ENCODE measurements at regions not wholly inside any gene's neighbourhood (a gene's known extent, or its start where the extent isn't known, plus 50 kb on each side); places are given as distances from the start of the nearest gene placed in this dataset.
"Not testable (repeated sequence)": the region's sequence is repeated elsewhere in the genome, so short reads cannot be mapped to it uniquely, and the experiment has no call there.

DNA sequence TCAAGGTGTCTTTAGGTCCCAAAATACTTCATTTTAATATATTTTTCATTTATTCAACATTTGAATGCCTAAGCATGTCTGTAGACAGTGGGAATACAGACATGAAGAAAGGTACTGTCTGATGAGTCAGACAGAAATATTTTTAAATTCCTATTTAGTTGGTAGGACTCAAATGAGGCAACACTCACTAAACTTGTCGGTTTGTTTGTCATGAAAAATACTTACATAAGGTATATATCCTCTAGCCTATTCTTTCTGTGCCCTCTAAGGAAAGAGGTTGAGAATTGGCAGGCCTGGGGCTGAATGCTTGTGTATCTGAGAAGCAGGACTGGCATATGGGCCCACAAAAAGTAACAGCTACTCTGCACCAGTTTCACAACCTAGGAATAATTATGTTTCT is 423.6 kb upstream of the MDFIC2 start:
- DNase-seq, result no peak

DNA sequence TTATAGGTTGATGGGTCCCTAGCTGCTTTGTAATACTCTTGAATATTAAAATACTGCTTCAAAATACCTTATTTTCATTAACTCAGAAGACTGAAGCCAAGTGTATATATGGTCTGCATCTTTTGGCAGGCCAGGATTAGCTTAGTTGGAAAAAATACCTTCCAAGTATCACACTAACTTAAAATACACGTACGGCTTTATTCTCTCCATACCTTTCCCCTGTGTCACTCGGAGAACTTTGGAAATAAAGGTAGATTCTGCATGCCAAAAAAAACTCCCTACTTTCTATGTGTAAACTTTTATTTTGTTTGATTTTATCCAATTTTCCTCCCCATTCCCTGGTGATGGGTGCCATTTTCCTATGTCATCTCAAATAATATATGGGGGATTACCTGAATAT is 422.3 kb upstream of the MDFIC2 start:
- no peak for DNase-seq

DNA sequence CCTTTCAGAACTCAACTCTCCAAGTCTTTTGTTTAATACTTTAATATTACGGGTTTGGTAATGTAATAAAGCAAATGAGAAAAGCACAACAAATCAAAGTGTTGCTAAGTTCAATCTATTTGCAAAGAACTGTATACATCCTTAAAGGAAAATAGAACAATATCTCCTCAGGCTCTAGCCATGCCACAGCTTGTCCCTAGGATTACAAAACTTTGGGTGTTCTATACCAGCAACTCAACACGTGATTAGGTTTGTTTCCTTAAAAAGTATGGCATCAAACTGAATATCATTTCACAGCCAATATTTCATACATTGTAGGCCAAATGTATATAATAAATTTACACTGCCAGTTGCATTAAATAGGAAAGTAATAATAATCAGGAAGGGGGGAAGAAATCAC is 418.6 kb upstream of the MDFIC2 start:
- DNase-seq, result no peak

DNA sequence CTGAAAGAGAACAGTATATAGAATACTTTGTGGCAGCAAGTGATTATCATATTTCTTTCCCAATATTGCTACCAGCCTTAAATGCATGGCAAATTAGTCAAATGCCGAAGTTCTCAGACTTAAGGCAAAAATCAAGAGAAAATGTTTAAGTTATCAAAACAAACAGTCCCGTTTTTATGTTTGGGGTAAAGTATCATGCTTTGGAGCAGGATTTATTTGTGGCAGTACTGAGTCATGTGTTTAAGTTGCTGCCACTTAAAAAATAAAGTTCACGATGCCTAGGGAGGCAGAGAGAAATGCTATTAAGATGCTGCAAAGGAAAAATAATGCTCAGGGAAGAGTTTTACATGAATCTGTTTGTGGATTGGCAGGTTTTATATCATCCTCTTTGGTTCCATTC is 417.4 kb upstream of the MDFIC2 start:
- no peak for DNase-seq

DNA sequence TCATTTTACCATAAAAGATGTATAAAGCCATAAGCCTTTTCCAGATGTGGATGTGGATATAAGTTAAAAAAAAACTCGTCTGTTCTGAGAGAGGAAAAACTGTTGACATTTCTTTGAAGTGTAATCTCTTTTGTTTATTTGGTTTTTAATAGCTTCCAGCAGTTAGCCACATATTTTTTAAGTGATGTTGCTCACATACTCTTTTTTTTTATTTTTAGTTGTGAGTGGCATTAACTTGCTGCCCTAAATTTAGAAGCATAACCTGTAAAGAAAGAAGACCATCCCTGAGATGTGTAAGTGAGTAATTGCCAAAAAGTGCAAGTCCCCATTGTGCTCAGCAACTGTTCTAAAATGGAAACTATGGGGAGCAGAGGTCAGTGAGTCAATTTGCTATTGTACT is 415.9 kb upstream of the MDFIC2 start:
- no peak for DNase-seq

DNA sequence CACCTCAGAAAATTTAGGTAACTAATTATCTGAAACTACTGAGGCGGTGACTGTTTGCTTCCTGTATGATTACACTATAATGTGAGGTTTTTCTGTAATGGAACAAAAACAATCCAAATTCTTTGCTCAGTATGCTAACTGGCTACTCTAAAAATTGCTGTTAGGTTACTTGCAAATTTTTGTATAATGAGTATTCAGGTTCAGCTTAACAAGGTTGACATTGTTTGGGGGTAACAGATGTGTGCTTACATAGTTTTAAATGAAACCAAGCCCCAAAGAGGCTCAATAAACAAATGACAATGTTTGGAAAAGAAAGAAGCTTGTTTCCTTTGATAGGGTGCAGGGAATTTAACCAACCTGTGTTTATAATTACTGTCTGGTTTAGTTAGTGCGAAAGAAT is 414.5 kb upstream of the MDFIC2 start:
- no peak for DNase-seq

DNA sequence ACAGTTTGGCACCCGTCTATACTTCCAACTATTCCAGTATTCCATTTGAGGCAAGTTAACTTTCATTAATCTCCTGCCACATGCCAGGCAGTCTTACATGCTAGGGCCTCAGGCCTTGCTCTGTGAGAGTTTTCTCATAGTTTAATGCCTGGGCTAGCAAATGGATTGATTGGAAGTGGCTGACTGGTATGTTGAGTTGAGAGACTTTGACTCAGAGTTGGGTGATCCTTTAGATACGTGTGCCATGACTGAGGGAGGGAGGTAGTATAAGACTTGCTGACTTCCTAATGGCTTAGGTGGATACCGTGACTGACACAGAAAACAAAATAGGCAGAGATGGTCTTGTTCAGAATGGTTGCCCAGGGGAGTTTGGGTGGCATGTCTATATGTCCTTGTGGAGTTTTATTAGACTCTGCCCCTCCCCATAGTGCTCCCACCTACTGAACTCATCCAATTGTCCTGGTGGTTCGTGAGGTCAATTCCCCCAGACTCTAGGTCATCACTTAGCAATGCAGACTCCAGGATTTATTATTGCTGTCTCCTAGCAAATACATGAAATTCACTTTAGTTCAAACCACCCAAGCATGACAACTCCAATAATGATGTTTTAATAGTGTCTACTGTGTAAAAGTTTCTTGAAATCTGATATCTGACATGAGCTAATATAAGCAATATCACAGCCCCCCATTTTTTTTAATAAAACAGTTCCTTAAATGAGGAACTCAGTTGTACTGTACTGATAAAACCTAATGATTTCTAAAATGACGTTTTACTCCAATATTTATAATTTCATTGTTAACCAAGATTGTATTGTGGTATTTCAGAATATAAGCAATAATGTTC is 413.9 kb upstream of the MDFIC2 start:
- DNase-seq, result no peak

DNA sequence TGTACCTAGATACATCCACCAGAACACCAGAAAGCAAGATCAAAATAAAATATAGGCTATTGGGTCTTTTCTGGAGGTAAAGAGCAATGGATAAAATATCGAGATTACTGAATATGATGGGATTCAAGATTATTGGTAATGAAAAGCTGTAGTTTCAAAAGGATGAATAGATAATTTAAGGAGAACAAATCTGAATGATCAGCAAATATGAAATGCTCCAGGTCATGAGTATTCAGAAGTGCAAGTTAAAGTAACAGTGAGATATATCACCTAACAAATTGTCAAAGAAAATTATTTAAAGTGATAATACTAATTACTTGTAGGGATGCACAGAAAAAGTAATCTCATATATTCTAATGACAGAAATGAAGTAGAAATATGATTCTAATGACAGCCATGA is 409.6 kb upstream of the MDFIC2 start:
- DNase-seq, result no peak

DNA sequence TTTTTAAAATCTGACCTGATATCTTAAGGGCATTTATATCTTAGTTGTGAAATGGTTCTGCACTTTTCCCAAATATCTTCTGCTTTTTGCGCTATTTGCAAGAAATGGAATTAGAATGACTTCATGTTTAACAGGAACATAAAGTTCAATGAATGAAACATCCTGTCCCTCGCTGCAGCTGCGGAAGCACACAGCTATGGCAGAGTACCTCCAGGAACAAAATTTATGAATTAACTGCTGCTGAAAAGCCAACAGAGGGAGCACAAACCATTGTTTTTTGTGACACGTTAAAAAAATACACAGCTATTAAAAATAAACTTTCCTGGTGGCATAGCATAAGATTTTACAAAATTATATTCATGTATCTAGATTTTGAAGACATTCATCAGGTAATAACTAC is 404.4 kb upstream of the MDFIC2 start:
- no peak for DNase-seq

DNA sequence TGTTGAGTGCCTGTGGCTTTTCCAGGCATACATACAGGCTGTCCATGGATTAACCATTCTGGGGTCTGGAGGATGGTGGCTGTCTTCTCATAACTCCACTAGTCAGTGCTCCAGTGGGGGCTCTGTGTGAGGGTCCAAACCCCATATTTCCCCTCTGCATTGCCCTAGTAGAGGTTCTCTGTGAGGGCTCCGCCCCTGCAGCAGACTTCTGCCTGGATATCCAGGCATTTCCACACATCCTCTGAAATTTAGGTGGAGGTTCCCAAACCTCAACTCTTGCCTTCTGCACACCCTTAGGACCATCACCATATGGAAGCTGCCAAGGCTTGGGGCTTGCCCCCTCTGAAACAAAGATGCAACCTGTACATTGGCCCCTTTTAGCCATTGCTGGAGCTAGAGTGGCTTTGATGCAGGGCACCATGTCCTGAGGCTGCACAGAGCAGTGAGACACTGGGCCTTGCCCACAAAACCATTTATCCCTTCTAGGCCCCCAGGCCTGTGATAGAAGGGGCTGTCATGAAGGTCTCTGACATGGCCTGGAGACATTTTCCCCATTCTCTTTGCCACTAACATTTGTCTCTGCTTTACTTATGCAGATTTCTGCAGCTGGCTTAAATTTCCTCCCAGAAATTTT is 400.1 kb upstream of the MDFIC2 start:
- no peak for DNase-seq

DNA sequence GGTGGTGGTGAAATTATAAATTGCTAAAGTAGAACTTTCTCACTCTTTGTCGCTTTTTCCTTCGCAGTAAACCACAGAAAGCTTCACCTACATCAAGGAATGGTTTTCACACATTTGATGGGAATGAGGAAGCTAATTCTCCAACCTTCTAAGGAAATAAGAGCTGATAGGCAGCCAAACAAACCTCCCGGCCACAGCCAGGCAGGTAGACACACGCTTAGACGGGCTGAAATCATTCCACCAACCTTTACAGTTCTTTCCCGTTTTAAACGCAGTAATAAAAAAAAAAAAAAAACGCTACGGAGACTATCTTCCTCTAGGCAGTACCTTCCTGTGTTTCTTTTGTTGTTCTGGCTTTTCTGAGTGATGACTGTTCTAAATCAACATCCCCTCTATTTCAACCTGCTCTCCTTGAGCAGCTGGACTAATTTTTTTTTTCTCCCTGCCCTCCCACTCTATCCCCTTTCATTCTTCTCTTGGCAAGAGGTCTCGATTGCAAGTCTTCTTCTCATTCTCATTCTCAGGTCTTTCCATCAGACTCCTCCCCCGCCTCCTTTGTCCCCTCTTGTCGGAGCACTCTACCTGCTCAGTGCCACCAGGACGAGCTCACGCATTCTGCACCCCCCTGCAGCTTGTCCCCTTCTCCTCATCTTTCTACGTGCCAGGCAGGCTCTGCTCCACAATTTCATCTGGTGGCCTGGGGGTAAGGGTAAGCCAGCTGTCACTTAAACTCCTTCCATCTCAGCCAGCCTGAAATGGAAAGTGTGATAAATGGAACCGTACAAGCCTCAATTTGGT is 391.1 kb upstream of the MDFIC2 start:
- no peak for DNase-seq

DNA sequence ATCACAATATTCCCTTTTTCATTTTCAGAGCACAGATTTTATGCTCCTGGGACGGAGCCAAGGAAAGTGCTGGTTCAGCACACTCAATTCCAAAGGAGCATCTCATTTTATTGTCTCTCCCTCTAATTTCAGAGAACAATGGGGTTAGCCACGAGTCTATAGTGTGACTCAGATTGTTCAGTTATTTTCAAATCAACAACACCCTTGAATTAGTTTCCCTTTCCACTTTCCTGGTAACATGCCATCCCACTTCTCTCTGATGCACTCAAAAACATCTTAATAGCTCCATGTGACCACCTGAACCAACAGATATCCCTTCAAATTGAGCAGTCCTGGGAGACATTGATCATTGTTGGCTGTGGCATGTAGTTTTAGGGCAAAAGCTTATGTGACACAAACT is 389.7 kb upstream of the MDFIC2 start:
- DNase-seq, result no peak

DNA sequence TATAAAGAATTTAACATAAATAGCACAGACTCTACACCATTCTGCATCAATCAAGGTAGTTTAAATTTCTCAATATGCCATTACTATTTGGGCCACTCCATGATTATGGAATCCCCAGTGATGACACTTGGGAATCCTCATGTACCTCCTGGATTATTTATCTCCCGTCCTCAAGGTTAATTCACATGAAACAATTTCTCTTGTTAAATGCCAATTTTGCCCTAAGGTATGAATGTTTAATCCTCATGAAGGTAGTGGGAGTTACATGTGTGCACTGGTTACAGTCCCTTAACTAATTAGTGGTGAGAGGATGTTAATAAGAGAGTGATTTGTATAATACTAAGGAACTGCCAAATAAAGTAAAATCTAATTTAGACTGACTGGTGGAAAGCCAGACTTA is 372.3 kb upstream of the MDFIC2 start:
- no peak for DNase-seq

DNA sequence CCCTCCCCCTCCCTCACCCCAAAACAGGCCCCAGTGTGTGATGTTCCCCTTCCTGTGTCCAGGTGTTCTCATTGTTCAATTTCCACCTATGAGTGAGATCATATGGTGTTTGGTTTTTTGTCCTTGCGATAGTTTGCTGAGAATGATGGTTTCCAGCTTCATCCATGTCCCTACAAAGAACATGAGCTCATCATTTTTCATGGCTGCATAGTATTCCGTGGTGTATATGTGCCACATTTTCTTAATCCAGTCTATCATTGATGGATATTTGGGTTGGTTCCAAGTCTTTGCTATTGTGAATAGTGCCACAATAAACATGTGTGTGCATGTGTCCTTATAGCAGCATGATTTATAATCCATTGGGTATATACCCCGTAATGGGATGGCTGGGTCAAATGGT is 363.4 kb upstream of the MDFIC2 start:
- DNase-seq, result not testable (repeated sequence)

DNA sequence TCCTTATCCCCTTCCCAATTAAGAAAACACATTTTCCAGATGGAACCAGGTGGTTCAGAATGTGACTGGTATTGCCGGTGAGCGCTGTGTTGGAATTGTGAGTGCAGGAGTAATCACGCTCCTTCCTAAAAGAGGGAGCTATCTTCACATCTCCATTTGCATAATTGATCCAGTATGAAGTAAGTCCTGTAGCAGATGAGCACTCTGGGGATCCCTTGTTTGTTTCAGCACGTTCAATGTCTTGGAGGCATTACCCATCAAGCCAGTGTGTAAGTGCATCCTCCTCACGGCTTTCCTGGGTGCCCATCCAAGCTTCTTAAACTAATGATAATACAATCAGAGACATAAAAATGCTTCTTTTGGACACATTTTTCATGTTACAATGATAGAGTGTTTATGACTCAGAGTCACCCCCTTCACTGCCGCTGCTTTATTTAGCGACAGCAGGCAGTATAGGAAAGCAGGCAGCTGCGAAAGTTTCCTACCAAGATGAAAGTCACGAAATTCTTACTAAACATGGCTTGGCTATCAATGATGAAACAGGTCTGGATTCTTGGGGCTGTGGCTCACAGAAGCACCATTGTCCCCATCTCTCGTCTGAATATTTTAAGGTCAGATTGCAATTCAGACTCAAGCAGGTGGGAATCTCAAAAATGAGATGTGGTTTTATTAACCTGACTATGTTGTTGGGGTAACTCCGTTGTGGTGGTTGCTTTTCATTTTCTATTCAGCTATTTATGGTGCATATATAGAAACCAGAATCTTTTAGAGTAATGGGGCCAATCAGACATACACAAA is 346.3 kb upstream of the MDFIC2 start:
- no peak for DNase-seq

DNA sequence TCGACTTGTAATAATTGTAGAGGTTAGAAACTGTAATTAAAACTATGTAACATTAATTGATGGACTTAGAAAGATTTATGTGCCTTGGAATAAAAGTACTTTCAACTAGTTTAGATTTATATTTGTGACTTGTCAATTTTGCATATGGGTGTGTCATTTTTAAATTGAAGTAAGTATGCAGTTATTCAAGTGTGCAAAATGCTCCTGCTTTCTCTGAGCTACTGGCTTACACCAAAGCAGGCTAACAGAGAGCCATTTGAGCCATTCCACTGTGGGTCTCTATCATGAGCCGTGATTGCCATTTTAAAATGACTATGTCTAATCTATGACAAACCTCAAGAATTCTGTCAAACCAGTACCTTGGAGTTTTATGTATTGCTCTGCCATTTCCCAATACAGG is 345.0 kb upstream of the MDFIC2 start:
- no peak for DNase-seq

DNA sequence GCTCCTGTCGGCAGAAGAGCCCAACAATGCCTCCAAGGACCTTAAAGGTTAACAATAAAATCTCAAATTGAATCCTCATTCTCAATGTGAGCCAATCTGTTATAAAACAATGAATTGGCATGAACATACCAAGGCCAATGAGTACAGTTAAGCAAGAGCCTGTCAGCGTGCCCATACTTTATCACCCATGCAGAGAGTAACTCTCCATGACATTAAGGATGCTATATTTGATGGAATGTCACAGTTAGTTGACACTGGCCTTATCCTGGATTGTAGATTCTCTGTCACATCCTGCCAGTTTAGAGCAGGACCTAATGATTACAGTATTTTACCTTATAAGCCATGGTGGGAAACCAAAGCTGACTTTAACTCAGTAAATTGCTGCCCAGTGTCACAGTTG is 335.4 kb upstream of the MDFIC2 start:
- DNase-seq, result no peak

DNA sequence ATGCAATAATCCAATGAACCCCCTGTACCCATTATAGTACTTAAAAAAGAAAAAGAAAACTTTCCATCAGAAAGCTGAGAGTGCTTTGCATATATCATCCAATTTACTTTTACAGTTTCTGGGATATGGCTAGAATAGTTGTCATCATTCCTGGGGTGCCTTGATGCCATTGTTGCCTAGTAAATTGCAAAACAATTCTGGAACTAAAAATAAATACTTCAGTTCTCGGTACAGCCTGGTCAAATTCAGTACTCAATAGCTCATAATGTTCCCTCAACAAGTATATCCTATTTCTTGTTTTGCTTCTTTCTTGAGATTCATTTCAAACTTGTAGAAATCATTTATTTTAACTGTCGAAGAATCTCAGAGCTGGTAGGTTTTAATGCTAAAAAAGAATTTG is 334.7 kb upstream of the MDFIC2 start:
- no peak for DNase-seq

DNA sequence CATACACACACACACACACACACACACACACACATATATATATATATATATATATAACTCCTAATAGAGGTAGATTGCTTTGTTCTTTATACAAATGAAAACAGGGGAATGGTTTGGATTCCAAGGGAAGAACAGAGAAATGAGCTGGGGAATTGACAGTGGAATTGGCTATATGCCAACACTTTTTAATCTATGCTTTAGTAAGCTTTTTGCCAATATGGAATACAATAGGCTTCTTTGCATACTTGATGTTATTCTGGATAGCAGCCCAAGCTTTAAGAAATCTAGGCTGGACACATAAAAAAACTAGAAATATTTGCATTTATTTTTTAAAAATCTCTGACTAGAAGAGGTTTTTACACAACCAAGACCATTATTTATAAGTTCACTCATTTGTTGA is 334.2 kb upstream of the MDFIC2 start:
- no peak for DNase-seq

DNA sequence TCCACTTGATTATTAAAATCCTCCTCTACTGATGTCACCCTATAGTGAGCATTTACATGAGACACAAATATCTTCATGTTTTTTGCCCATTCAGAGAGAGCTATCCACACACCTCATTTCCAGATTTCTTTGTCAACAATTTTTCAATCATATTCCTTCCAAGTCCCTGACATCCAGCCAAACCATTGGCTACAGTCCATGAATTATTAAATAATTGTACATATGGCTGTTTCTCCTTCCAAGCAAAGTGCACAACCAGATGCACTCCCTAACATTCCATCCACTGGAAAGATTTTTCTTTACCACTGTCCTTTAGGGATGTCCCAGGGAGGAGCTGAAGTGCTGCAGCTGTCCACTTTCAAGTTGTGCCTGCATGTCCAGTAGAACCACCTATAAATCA is 328.0 kb upstream of the MDFIC2 start:
- DNase-seq, result no peak

DNA sequence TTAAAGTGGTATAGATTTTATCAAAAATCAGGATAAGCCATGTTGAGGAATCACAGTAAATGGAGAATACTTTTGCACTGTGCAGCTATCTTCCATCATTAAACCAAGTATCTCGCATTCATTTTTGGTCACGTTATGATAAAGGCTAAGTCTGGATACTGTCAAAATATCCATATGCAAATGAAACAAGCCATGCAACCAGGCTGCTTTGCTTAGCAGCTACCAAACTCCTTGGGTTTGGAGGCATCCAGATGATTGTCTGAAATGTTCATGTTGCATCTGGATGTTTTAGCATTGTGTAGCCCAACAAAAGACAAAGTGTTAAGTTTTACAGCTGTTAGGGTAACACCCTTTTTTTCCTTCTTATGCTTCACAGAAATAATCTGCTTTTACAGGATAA is 322.9 kb upstream of the MDFIC2 start:
- no peak for DNase-seq

DNA sequence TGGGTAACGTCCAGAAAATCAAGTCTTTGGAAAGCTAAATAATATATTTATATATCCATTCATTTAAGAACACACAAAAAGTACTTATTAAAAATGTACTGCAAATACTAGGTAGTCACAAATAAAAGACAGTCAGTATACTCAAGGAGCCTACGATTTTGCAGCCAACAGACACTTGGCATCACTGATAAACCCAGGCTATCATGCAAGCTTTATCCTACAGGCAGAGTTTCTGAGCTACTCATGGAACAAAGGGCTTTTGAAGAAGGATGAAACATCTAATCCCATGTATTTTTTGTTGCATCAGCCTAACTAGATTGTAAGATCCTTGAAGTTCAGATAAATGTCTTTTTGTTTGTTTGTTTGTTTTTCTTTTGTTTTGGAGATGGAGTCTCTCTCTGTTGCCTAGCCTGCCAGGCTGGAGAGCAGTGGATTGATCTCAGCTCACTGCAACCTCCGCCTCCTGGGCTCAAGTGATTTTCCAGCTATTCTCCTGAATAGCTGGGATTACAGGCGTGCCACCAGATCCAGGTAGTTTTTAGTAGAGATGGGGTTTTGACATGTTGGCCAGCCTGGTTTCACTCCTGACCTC is 319.4 kb upstream of the MDFIC2 start:
- no peak for DNase-seq

DNA sequence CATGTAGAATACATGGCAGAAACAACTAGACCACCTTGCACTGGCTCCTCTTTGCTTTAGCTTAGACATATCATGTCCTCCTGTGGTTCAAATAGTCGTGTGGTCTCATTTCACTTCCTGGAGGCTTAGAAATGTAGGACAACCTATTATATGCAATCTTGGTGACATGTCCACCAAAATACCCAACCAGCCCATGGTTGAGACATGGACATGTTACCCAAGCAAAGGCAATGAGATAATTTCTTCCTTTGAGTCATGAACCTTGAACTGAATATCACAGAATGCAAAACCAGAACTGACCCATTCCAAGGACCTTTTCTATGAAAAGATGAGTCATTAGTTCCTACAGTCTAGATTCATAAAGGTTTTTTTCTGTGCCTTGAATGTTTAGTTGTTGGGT is 309.0 kb upstream of the MDFIC2 start:
- no peak for DNase-seq

Data from OCI-M1 (cell line).